ENCODE measurements at regions not wholly inside any gene's neighbourhood (a gene's known extent, or its start where the extent isn't known, plus 50 kb on each side); places are given as distances from the start of the nearest gene placed in this dataset.

DNA sequence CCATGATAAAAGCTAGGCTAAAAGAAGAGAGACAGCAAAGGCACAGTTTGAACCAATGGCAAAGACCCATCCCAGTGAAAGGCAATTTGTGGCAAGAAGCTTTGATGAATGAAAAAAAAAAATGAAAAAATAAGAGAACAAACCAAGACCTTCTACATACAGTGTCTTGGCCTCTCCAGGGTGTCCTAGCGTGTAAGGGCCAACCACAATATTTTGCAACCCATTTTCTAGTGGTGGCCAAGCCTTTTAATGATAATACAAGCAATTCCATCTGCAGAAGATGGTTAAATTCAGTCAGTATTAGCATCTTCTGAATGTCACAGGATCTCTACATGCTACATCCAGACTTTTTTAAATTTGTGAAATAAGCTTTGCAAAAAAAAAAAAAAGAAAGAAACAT, 270.4 kb downstream of the LRATD1 start:
- TF ChIP-seq, protein P1, sequence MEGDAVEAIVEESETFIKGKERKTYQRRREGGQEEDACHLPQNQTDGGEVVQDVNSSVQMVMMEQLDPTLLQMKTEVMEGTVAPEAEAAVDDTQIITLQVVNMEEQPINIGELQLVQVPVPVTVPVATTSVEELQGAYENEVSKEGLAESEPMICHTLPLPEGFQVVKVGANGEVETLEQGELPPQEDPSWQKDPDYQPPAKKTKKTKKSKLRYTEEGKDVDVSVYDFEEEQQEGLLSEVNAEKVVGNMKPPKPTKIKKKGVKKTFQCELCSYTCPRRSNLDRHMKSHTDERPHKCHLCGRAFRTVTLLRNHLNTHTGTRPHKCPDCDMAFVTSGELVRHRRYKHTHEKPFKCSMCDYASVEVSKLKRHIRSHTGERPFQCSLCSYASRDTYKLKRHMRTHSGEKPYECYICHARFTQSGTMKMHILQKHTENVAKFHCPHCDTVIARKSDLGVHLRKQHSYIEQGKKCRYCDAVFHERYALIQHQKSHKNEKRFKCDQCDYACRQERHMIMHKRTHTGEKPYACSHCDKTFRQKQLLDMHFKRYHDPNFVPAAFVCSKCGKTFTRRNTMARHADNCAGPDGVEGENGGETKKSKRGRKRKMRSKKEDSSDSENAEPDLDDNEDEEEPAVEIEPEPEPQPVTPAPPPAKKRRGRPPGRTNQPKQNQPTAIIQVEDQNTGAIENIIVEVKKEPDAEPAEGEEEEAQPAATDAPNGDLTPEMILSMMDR (IDR thresholded peaks at IDR 0.05), result no peak
- no peak for TF ChIP-seq POLR2A (IDR thresholded peaks at IDR 0.05)
